NB4 (cell line): ENCODE measurements at regions not wholly inside any gene's neighbourhood (a gene's known extent, or its start where the extent isn't known, plus 50 kb on each side); places are given as distances from the start of the nearest gene placed in this dataset.

Experiments
- MYC ChIP-seq: IDR thresholded peaks from 2 replicates; pipeline ENCODE4 v1.6.1; 2011; ENCODE audit warnings: low read depth, low read length
- POLR2A ChIP-seq: IDR thresholded peaks from 2 replicates; pipeline ENCODE4 v1.6.1; 2011; ENCODE audit warnings: mild to moderate bottlenecking; ENCODE audit not compliant: insufficient read length; ENCODE audit errors: extremely low read depth
- TF ChIP-seq, protein P1 (sequence below): IDR thresholded peaks from one replicate; pipeline ENCODE4 v1.5.1; 2012; ENCODE audit warnings: low read depth, low read length
- TF ChIP-seq, protein P2 (sequence below): IDR thresholded peaks from 2 replicates; pipeline ENCODE4 v1.6.1; 2011; ENCODE audit warnings: low read depth, low read length

GRCh38 chr10:28850784-28851183, 173.5 kb downstream of the BAMBI start:
- TF ChIP-seq POLR2A (no peak), MYC (no peak)
- TF ChIP-seq, protein P1, sequence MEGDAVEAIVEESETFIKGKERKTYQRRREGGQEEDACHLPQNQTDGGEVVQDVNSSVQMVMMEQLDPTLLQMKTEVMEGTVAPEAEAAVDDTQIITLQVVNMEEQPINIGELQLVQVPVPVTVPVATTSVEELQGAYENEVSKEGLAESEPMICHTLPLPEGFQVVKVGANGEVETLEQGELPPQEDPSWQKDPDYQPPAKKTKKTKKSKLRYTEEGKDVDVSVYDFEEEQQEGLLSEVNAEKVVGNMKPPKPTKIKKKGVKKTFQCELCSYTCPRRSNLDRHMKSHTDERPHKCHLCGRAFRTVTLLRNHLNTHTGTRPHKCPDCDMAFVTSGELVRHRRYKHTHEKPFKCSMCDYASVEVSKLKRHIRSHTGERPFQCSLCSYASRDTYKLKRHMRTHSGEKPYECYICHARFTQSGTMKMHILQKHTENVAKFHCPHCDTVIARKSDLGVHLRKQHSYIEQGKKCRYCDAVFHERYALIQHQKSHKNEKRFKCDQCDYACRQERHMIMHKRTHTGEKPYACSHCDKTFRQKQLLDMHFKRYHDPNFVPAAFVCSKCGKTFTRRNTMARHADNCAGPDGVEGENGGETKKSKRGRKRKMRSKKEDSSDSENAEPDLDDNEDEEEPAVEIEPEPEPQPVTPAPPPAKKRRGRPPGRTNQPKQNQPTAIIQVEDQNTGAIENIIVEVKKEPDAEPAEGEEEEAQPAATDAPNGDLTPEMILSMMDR, result no peak
- TF ChIP-seq, protein P2, sequence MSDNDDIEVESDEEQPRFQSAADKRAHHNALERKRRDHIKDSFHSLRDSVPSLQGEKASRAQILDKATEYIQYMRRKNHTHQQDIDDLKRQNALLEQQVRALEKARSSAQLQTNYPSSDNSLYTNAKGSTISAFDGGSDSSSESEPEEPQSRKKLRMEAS, result no peak
